Neutrophil (primary cell): ENCODE measurements at regions not wholly inside any gene's neighbourhood (a gene's known extent, or its start where the extent isn't known, plus 50 kb on each side); places are given as distances from the start of the nearest gene placed in this dataset.

Experiments
- H3K27ac ChIP-seq: fragments of 200-600 bp; sonication (generic); 2 replicates; pipeline ENCODE4 v1.5.1; 2016; ENCODE audit warnings: mild to moderate bottlenecking, moderate library complexity
- H3K27me3 ChIP-seq: fragments of 200-600 bp; sonication (generic); 2 replicates; pipeline ENCODE4 v1.6.0; 2016; ENCODE audit warnings: mild to moderate bottlenecking
- H3K36me3 ChIP-seq: fragments of 200-600 bp; sonication (generic); 2 replicates; pipeline ENCODE4 v1.5.1; 2017
- H3K4me1 ChIP-seq, 2 experiments: fragments of 200-600 bp in 1 of 2; sonication (generic) in 1 of 2; 1 replicate in 1 of 2; 2 replicates in 1 of 2; pipeline versions ENCODE4 v1.5.1 to v1.6.1; 2013 to 2016; ENCODE audit warnings: low read depth in 1 of 2, low read length in 1 of 2, mild to moderate bottlenecking in 1 of 2, moderate library complexity in 1 of 2; ENCODE audit not compliant: control insufficient read depth in 1 of 2, insufficient read depth in 1 of 2
- H3K4me3 ChIP-seq, 2 experiments: fragments of 200-600 bp in 1 of 2; sonication (generic) in 1 of 2; 1 replicate in 1 of 2; 2 replicates in 1 of 2; pipeline ENCODE4 v1.5.1; 2013 to 2016; ENCODE audit warnings: low read depth in 1 of 2, low read length in 1 of 2, mild to moderate bottlenecking in 1 of 2, moderate library complexity in 1 of 2
- H3K9me3 ChIP-seq: fragments of 200-600 bp; sonication (generic); 2 replicates; pipeline ENCODE4 v1.5.1; 2016
- TF ChIP-seq, protein P1 (sequence below): fragments of 200-600 bp; sonication (generic); IDR thresholded peaks from 2 replicates; pipeline ENCODE4 v1.5.1; 2016; ENCODE audit warnings: antibody characterized with exemption

DNA sequence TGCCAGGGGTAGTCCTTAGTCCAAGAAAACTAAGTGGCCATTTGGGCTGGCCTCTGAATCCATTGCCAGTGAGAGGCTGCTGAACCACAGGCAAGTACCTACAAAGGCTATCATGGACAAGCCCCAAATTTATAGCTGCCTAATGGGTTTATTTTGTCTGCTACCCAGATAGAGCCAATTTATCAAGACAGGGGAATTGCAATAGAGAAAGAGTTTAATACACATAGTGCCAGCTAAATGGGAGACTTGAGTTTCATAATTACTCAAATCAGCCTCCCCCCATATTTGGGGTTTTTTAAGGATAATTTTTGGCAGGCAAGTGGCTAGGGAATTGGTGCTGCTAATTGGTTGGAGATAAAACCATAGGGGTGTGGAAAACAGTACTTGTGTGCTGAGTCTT is 73.1 kb upstream of the BMP2K start:
- Histone ChIP-seq H3K4me1 (no peaks in the 10 kb centered on the region), H3K27me3 (no peaks in the 10 kb centered on the region), H3K4me3 (no peak overlapping the region), H3K9me3 (no peaks in the 10 kb centered on the region), H3K36me3 (no peaks in the 10 kb centered on the region), H3K27ac (no peak overlapping the region)
- TF ChIP-seq, protein P1, sequence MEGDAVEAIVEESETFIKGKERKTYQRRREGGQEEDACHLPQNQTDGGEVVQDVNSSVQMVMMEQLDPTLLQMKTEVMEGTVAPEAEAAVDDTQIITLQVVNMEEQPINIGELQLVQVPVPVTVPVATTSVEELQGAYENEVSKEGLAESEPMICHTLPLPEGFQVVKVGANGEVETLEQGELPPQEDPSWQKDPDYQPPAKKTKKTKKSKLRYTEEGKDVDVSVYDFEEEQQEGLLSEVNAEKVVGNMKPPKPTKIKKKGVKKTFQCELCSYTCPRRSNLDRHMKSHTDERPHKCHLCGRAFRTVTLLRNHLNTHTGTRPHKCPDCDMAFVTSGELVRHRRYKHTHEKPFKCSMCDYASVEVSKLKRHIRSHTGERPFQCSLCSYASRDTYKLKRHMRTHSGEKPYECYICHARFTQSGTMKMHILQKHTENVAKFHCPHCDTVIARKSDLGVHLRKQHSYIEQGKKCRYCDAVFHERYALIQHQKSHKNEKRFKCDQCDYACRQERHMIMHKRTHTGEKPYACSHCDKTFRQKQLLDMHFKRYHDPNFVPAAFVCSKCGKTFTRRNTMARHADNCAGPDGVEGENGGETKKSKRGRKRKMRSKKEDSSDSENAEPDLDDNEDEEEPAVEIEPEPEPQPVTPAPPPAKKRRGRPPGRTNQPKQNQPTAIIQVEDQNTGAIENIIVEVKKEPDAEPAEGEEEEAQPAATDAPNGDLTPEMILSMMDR, result no peak

DNA sequence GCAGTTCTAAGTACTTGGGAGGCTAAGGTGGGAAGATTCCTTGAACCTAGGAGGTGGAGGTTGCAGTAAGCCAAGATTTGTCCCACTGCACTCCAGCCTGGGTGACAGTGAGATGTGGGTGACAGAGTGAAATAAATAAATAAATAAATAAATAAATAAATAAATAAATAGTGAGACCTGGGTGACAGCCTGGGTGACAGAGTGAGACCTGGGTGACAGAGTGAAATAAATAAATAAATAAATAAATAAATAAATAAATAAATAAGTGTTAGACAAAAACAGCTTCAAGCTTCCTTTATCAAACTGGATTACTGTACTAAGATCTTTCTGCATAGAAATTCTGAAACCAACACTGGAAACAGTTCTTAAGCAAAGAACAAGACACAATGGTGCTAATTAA is 71.8 kb upstream of the BMP2K start:
- TF ChIP-seq, protein P1, result no peak
- no peaks in the 10 kb centered on the region for H3K4me1 ChIP-seq
- no peak overlapping the region for H3K4me3 ChIP-seq
- no peaks in the 10 kb centered on the region for H3K27me3 ChIP-seq
- no peaks in the 10 kb centered on the region for H3K36me3 ChIP-seq
- H3K9me3 ChIP-seq, result no peaks in the 10 kb centered on the region
- H3K27ac ChIP-seq, result no peak overlapping the region

DNA sequence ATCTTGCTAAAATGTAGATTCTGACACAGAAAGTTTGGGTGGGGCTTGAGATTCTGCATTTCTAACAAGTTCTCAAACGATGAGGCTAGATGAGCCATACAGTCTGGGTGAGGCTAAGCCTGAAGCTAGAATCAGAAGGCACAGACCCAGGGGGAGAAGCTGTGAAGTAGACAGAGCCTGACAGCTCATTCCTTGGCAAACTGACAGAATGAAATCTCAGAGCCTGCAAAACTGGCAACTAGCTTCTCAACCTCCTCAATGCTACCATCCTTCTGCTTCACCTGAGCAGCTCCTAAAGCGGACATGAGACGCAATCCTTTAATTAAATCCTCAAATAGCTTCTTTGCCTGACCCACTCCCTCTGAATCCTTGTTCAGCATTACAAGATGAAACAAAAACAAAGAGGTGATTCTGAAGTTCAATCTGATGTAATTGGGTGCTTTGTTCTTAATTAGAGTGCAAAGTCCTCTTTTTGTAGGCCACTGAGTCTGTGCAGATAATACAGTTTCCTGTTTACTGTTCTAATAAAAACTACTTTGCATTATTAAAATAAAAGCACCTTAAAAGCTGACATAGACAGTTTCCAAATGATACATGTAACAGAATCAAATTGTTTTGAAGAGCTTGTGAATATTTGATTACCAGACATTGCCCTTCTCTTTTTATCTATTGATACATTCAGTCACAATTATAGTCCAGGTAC is 71.0 kb upstream of the BMP2K start:
- no peak overlapping the region for H3K27ac ChIP-seq
- TF ChIP-seq, protein P1, result no peak
- H3K27me3 ChIP-seq, result no peaks in the 10 kb centered on the region
- H3K9me3 ChIP-seq, result no peaks in the 10 kb centered on the region
- no peak overlapping the region for H3K4me3 ChIP-seq
- H3K36me3 ChIP-seq, result no peaks in the 10 kb centered on the region
- no peaks in the 10 kb centered on the region for H3K4me1 ChIP-seq

DNA sequence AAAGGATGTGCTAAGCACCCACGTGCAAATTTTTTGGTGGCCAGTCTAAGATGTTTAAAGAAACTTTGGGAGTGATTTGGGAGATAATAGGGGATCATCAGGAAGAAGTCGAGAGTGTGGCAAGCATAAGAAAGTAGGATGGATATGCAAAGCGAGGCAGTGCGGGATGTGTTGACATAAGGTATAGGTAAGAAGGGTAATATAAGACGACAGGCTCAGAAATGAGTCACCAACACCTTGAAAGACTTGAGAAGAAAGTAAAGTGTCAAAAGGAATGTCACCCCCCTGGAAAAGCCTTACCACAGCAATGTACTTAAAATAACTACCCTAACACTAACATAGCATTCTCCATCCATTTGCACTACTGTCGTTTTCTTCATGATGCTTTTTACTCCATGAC is 69.8 kb upstream of the BMP2K start:
- Histone ChIP-seq H3K36me3 (no peaks in the 10 kb centered on the region), H3K4me3 (no peak overlapping the region), H3K27ac (no peak overlapping the region), H3K4me1 (no peaks in the 10 kb centered on the region), H3K27me3 (no peaks in the 10 kb centered on the region), H3K9me3 (no peaks in the 10 kb centered on the region)
- TF ChIP-seq, protein P1, result no peak

DNA sequence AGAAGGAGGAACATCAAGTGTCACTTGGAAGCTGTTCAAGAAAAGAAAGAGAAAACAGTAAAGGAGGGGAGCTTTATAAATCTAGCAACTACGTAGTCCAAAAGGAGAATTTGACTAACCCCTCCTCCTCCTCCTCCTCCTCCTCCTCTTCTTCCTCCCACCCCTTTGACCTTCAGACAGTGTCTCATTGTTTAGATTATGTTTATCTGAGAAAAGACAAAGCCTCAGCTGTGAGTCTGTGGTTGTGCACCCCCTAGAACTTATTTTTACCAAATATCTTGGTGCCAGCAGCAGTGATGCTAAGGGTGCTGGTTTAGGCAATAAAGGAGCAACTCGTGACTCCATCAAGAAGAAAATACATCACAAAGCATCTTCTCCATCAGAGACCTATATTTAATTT is 68.9 kb upstream of the BMP2K start:
- TF ChIP-seq, protein P1, result no peak
- Histone ChIP-seq H3K36me3 (no peaks in the 10 kb centered on the region), H3K4me1 (no peaks in the 10 kb centered on the region), H3K4me3 (no peak overlapping the region), H3K27me3 (no peaks in the 10 kb centered on the region), H3K9me3 (no peaks in the 10 kb centered on the region), H3K27ac (no peak overlapping the region)

DNA sequence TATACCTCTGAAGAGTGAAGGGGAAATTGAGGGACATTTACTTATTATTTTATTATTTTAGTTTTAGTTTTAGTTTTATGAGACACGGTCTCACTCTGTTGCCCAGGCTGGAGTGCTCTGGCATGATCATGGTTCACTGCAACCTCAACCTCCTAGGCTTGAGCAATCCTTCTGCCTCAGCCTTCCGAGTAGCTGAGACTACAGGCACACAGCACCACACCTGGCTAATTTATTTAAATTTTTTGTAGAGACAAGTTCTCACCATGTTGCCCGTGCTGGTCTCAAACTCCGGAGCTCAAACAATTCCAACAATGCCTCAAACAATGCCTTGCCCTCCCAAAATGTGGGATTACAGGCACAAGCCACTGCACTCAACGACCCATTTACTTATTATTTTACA is 68.4 kb upstream of the BMP2K start:
- H3K4me3 ChIP-seq, result no peak overlapping the region
- H3K4me1 ChIP-seq, result no peaks in the 10 kb centered on the region
- no peak overlapping the region for H3K27ac ChIP-seq
- TF ChIP-seq, protein P1, result no peak
- H3K9me3 ChIP-seq, result no peaks in the 10 kb centered on the region
- no peaks in the 10 kb centered on the region for H3K27me3 ChIP-seq
- H3K36me3 ChIP-seq, result no peaks in the 10 kb centered on the region
